BJ (cell line): ENCODE measurements at regions not wholly inside any gene's neighbourhood (a gene's known extent, or its start where the extent isn't known, plus 50 kb on each side); places are given as distances from the start of the nearest gene placed in this dataset.

Source experiments
- CTCF ChIA-PET: fragments of 350-600 bp; formaldehyde crosslinking; extraction: SDS; loops from one replicate; lab custom pipeline; 2021; ENCODE audit warnings: antibody characterized with exemption, inconsistent platforms; lab: Yijun Ruan, JAX
- POLR2A ChIA-PET: fragments of 300-600 bp; sonication (Branson Sonifier 250); formaldehyde crosslinking; extraction: SDS; loops from one replicate; lab custom pipeline; 2021; ENCODE audit warnings: antibody characterized with exemption; lab: Charles Lee
- DNase-seq: peaks from one replicate; pipeline ENCODE4 v3.0.0-alpha.2; 2011; ENCODE audit warnings: low read depth
- H3K27me3 ChIP-seq: 2 replicates; pipeline ENCODE4 v1.6.0; 2011; ENCODE audit warnings: low read length; ENCODE audit not compliant: control insufficient read depth, insufficient read depth
- H3K36me3 ChIP-seq: 2 replicates; pipeline ENCODE4 v1.5.1; 2011; ENCODE audit warnings: low read length; ENCODE audit not compliant: control insufficient read depth, insufficient read depth
- H3K4me3 ChIP-seq: 2 replicates; pipeline ENCODE4 v1.5.1; 2011; ENCODE audit warnings: low read depth, mild to moderate bottlenecking, control low read depth, low read length
- CTCF ChIP-seq: IDR thresholded peaks from 2 replicates; pipeline ENCODE4 v1.5.1; 2011; ENCODE audit warnings: low read depth, mild to moderate bottlenecking, control low read depth, inconsistent platforms, low read length, moderate library complexity; ENCODE audit not compliant: insufficient read depth

GRCh38 chr4:20592013-20592412, 108.2 kb upstream of the PACRGL start:
- no peak overlapping the region for H3K4me3 ChIP-seq
- no peaks in the 10 kb centered on the region for H3K27me3 ChIP-seq
- no peak for DNase-seq
- ChIA-PET POLR2A (no interaction called here), CTCF (interaction anchor here (0.7 to 1.3 kb wide), 2 partner anchors 47 to 175 kb away, joined by 3 to 5 read pairs; no protein-coding TSS in a partner anchor)
- no peak for TF ChIP-seq CTCF
- peaks cover 4% of the 10 kb centered on the region; the same call in 1 of the 2 replicates for H3K36me3 ChIP-seq

DNA sequence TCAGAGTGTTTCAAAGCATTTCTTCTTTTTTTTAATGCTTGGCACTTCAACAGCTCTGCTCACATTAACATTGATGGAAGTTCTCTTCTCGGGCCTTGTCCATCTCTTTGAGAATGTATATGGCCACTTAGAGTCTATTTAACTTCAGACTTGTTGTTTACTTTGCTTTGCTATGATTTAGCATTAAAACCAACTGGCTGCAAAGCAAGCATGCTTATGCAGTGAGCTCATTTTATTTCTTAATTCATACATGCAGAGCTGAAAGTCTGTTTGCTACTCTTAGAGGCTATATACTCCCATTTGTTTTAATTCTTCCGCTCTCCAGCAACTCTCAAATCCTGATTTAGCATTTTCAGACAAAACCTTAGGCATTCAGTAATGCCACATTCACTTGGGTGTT, 107.6 kb upstream of the PACRGL start:
- H3K4me3 ChIP-seq: no peak overlapping the region
- CTCF ChIA-PET: interaction anchor here (0.6 to 0.7 kb wide), 3 partner anchors 9 to 48 kb away, joined by 3 to 4 read pairs (median 3); no protein-coding TSS in a partner anchor
- peaks cover 4% of the 10 kb centered on the region; the same call in 1 of the 2 replicates for H3K36me3 ChIP-seq
- no peak for DNase-seq
- no peak for TF ChIP-seq CTCF
- no peaks in the 10 kb centered on the region for H3K27me3 ChIP-seq
- POLR2A ChIA-PET: no interaction called here

DNA sequence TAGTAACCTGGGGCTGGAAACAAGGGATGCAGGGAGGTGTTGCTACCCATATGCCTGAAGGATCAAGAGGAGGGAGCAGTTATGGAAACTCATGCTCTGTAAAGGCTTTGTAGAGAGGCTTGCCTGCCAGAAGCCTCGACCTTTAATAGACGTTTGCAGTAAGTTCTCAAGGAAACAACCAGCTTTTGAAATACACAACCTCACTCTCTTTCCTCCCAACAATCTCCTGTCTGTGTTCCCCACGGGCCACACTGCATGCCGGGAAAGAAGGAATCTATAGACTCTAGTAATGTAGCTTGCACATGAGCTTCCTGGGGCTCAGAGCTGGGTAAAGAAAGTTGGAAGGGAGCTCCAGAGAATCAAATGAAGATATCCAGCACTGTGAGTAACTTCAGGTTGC, 101.6 kb upstream of the PACRGL start:
- Histone ChIP-seq H3K4me3 (no peak overlapping the region), H3K27me3 (no peaks in the 10 kb centered on the region), H3K36me3 (peaks cover 7% of the 10 kb centered on the region)
- ChIA-PET POLR2A (no interaction called here), CTCF (no interaction called here)
- TF ChIP-seq CTCF: no peak
- DNase-seq: no peak

- no peak for TF ChIP-seq CTCF
- Histone ChIP-seq H3K27me3 (no peaks in the 10 kb centered on the region), H3K36me3 (peaks cover 5% of the 10 kb centered on the region), H3K4me3 (no peak overlapping the region)
- DNase-seq: peak; percentile 36
- ChIA-PET CTCF (interaction anchor here (0.7 kb wide), 1 partner anchor 1930 kb away, joined by 3 read pairs; no protein-coding TSS in a partner anchor), POLR2A (no interaction called here)
These were observed 96.5 kb upstream of the PACRGL start for GRCh38 chr4:20603671-20604313.

- H3K4me3 ChIP-seq: no peak overlapping the region
- no peaks in the 10 kb centered on the region for H3K27me3 ChIP-seq
- peaks cover 8% of the 10 kb centered on the region for H3K36me3 ChIP-seq
- CTCF ChIA-PET: interaction anchor here (1.5 kb wide), 1 partner anchor 10 kb away, joined by 4 read pairs; no protein-coding TSS in a partner anchor
- DNase-seq: no peak
- POLR2A ChIA-PET: no interaction called here
- TF ChIP-seq CTCF: no peak
These were observed 87.9 kb upstream of the PACRGL start for GRCh38 chr4:20612313-20612712.
